ENCODE measurements at regions not wholly inside any gene's neighbourhood (a gene's known extent, or its start where the extent isn't known, plus 50 kb on each side); places are given as distances from the start of the nearest gene placed in this dataset.

DNA sequence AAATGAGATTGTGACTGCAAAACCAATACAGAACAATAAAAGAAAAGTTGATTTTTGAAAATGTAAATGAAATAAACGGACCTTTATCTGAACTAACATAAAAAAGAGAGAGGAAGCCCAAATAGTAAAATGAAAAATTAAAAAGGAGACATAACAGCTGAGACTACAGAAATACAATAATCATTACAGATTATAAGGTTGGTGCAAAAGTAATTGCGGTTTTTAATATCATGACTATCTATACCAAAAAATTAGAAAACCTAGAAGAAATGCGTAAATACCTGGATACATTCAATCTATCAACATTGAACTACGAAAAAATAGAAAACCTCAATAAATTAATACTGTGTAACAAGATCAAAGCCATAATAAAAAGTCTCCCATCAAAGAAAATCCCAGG lies 71.9 kb upstream of the SLCO6A1 start:
- TF ChIP-seq POLR2A (IDR thresholded peaks at IDR 0.05; ENCODE audit: low read depth, low read length) (no peak), EZH2 (IDR thresholded peaks at IDR 0.05; ENCODE audit: borderline replicate concordance, low read depth, low read length, severe bottlenecking) (no peak), POLR2AphosphoS5 (IDR thresholded peaks at IDR 0.05; ENCODE audit: insufficient read depth, low read depth, low read length) (no peak)
- TF ChIP-seq, protein P1, sequence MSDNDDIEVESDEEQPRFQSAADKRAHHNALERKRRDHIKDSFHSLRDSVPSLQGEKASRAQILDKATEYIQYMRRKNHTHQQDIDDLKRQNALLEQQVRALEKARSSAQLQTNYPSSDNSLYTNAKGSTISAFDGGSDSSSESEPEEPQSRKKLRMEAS (IDR thresholded peaks at IDR 0.05; ENCODE audit: insufficient read depth, insufficient read length): no peak
